DMS53 (cell line): ENCODE measurements at regions not wholly inside any gene's neighbourhood (a gene's known extent, or its start where the extent isn't known, plus 50 kb on each side); places are given as distances from the start of the nearest gene placed in this dataset.
A peak's percentile ranks its signal among the peaks of the same experiment; 100 is the strongest.

Source experiments
- DNase-seq: peaks from one replicate; lab custom pipeline; 2025; lab: John Stamatoyannopoulos, UW

DNA sequence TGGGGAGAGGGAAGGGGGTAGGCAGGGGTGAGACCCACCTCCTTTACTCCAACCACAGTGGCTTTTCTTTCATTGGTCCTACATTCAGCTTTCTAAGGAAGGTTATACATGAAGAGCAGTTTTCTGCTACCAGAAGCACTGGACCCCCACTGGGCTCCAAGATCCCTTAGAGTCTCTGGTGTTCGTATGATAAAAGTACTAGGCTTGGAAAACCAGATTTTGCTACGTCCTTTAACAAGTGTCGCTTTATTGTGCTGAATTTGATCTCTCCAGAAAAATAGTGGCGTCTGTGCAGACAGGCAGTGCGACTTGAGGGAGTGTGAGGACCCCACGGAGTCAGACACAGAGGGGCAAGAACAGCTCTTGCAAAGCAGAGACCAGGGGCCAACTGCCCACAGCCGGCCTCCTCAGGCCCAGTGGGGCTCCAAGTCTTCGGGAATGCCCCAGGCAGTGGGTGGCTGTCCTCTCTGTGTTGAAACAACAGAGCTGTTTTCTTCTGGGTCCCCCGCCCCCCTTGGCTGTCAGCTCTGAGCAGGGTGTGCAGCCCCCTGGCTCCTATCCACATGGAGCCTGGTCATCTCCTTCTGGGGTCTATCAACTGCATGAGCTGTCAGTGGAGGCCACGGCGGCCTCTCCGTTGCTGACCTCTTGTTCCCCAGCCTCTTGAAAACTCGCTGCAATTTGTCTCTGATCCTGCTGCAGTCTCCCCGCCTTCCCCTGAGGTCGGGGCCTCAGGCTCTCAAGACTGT lies 333.2 kb downstream of the RPS24 start:
- DNase-seq = no peak

DNA sequence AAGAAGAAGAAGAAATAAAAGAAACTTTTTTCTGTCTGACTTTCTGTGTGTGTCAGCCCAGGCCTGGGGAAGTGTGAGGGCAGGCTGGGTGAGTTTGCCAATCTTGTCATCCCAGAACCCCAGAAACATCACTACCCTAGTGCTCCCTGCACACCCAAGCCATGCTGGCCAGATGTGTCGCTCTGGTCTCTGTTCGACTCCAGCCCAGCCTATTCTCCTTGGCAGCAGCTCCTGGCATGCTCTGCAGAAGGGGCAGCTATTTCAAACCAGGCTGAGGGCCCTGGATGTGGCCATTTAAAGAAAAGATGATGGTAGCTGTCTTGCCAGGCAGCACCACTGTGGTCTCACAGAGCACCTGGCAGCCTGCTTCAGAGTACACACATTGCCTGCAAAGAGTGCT lies 334.1 kb downstream of the RPS24 start:
- DNase-seq = no peak

DNA sequence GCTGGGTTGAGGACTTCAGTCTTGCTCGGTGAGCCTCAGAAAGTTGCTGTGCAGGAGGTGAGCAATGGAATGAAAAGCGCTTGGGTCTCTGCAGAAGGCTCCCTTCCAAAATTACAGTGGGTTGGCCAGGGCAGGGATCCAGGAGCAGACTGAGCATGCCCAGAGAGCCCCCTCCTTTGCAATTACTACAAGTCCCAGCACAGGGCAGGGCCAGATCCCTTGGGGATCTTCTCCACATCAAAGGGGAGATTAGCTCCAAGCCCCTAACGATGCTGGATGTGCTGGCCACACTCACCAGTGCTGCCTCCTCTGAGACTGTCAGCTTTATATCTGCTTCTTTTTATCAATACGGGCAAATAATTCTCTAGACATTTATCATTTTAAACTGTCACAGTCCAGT lies 337.5 kb downstream of the RPS24 start:
- DNase-seq = no peak

DNA sequence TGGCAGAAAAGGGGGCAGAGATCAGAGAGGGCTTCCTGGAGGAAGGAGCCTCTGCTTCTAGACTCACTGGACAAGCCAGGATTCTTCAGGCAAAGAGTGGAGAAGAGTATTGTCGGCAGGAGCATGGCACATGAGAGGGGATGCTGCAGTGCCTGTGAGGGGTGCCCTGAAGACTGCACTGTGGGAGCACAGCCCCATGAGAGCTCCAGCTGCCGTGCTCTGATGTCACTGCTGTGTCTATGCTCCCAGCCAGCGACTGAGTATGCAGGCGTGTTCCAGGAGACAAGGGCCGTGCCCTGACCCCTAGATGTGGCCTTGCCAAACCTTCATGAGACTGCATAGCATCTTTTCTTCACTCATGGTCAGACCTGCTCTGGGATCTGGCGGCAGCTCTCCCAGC lies 339.1 kb downstream of the RPS24 start:
- DNase-seq = no peak

DNA sequence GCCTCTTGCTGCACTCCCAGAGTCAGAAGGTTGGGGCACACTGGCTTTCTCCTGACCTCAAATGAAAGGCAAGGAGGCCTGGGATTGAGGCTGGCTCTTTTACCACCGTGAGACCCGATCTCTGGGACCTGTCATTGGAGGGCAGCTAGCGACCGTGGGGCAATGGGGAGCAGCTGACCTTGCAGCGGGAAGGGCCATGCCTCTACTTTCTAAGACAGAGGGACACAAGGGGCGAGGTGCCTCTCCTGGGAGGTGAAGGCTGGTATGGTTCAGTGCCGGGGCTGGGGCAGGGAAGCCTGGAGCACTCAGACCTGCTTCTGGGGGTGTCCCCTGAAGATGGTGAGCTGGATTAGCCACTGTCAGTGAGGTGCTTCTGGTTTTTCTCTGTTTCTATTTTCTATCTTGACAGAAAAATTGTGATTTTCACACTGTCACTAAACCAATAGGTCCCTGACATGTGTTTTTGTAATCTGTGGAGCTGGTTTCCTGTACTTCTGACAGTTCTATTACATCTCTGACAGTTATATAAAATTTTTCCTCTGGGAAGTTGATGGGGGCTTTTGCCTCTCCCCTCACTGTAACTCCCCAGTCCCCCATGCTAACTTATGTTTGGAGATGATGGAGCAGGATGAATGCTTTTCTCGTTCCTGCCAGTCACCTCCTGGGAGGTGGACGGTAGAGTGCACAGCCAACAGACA lies 340.8 kb downstream of the RPS24 start:
- no peak for DNase-seq

DNA sequence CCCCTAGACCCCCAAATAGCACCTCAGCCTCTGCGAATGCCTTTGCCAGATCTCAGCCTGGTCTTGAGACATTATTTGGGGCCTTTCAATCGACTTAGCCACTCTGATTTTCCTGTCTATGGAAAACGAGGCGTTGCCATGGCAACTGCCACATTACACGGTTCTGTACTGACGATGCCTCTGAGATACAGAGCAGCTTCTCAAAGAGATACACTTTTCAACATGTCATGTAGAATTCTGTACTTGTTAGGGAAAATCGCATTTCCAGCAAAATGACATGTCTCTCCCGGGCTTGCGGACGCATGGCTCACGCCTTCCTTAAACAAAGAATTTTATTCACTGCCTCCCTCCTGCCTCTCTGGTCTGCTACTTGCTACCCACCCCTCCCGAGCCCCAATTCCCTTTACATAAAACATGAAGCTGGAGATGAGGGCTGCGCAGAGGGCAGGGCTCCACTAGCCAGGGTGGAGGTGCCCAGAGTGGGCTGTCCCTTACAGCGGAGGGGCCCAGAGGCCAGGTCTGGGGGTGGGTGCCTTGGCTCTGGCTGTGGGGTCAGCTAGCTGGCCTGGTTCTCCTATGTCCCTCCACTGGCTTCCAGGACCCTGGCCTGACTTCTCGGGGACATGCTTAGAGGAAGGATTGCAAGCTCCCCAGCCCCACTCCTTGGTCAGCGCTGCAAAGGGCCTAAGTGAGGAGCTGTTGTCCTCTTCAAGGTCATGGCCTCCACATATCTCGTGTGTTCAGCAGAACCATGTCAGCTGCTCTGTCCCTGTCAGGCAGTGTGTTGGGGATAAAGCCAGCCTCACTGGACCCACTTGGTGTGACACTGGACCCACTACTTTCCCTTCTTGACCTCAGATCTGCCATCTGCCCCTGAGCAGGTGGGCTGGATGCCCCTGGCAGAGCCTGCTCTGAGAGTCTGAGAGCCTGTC lies 342.5 kb downstream of the RPS24 start:
- DNase-seq = peak; percentile 12

DNA sequence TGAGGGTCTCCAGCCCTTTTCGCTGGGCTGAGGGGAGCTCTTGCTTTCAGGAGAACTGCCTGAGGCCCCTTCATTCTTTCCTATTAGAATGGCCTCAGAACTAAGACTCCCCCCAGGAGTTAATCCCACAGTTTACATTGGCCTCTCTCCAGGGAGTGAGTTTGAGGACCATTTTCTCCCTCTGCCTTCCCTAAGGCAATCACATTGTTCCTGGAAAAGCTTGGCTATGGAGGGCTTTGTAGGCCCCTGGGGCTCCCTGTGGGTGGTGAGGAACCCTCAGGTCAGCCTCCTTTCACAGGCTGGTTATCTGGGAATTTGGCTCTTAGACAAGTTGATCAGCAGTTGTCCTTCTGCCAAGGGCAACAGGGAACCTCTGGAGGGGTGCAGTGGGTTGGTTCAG lies 343.7 kb downstream of the RPS24 start:
- no peak for DNase-seq

DNA sequence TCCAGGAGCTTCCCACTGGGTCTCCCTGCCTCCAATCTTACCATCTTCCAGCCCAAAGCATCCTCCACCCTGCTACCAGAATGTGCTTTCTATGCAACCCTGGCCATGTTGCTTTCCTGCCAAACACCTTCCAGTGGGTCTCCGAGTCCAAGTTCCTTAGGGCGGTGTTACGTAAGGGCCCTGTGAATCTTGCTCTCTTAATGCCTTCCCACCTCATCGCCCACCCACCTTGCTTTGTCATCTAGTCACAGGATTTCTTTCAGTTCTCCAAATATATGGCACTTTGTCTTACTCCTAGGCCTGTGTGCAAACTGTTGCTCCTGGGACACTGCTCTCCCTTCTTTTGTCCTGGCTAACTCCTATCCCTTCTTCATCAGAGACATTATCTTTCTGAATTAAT lies 344.5 kb downstream of the RPS24 start:
- DNase-seq = no peak

DNA sequence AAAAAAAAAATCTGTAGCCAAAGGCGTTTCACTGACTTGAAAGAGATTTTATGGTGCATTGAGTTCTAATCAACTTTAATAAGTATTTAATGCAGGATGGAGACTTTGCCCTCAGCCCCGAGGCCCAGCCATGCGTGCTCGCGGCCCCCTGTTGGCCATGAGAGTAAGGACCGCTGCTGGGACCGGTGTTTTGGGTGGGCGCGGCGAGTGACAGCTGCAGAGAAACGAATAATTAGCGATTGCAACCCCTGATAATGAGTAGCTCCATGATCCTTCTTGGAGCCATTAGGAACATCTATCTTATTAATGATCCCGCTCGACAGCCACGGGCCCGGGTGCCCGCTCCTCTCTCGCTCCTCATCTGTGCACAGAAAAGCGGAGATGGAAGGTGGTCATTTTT lies 347.4 kb downstream of the RPS24 start:
- no peak for DNase-seq

DNA sequence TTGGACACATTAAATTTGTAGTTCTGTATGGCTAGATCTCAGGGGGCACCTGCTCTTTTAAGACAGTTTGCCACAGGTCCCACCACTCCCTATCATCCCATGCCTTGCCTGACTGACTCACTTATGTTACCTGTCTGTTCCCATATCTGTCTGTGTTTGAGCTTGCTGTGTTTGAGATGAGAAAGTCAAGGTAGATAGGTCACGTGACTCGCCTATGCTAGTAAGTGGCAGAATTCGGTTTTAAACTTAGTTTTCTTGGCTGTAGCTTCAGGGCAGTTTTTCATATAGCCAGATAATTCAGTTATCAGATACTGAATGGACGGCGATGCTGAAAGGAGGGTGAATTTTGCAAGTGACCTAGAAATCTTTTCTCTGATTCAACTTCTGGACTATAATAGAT lies 348.4 kb downstream of the RPS24 start:
- no peak for DNase-seq

DNA sequence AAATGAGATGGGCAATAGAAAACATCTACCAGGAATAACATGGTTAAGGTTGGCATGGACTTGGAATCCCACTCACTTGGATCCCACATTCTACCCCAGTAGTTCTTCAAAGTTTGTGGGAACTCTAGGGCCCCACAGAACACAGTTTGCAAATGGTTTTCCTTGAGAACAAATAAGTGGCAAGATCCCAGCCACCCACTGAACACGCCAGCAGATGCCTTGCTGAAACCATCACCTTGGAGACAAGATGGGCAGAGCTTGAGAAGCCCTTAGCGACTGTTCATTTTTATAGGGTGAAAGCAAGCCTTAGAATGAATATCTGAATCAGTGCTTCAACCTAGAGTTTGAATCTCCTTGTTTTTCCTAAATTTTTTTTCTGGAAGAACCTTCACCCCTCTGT lies 349.1 kb downstream of the RPS24 start:
- no peak for DNase-seq

DNA sequence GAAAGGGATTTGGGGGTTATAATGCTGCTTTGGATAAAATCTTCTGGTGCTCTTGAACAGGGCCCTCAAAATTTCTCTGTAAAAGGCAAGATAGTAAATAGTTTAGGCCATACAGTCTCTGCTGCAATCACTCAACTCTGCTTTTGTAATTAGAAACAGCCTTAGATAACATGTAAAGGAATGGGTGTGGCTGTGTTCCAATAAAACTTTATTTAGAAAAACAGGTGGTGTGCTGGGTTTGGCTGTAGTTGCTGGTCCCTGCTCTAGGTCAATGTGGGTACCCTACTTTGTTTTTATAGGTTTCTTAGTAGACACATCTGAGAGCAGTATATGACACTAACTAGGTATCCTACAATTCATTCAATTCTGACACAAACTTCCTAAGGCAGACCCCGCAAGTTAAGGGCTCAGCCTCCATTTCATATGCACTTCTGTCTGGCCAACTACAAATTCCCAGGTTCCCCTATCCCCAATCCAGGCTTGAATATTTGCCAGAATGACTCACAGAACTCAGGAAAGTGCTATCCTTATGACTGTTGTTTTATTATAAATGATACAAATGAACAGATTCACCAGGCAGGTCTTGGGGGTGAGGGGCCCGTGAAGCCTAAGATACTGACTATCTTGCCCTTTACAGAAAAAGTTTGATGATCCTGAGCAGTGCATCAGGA lies 349.9 kb downstream of the RPS24 start:
- no peak for DNase-seq

DNA sequence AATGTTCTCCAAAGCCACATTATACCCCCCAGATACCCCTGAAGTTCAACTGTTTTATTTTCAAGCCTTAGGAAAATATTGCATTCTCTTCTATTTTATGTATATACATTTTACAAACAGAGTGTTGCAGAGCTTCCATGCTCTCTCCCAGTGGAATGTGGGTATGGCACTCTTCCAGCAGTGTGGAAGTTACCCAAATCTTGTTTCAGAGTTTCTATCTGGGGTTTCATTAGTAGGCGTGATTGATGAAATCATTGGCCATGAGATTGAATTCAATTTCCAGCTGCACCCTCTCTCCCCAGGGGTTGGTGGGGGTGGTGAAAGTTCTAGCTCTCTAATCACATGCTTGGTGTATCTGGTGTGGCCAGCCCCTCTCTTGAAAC lies 350.4 kb downstream of the RPS24 start:
- no peak for DNase-seq

DNA sequence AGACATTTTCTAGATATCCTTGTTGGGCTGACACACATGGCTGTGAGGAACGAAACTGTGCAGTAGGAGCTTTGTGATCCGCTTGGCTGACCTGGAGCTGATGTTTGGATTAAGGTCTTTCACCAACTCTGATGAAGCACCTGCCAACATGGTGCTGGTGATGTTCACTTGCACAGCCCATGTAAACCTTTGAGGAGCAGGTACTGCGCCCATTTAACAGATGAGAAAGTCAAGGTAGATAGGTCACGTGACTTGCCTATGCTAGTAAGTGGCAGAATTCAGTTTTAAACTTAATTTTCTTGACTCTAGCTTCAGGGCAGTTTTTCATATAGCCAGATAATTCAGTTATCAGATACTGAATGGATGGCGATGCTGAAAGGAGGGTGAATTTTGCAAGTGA lies 351.9 kb downstream of the RPS24 start:
- no peak for DNase-seq

DNA sequence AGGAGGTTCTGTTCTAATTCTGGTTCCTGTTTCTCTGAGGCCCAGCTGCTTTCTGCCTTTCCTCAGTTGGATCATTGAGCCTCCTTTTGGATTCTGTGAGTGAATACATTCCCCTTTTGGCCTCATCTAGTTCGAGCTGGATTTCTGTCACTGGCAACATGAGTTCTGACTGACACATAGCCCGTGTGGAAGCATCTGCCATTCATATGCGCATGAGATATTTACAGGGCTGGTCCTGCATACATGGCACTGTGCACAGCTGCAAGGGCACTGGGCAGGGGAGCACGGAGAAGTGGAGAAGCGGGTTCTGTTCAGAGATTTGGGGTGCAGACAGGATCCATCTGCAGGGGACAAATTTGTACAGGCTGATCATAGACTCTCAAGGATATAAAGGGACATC lies 352.8 kb downstream of the RPS24 start:
- no peak for DNase-seq

DNA sequence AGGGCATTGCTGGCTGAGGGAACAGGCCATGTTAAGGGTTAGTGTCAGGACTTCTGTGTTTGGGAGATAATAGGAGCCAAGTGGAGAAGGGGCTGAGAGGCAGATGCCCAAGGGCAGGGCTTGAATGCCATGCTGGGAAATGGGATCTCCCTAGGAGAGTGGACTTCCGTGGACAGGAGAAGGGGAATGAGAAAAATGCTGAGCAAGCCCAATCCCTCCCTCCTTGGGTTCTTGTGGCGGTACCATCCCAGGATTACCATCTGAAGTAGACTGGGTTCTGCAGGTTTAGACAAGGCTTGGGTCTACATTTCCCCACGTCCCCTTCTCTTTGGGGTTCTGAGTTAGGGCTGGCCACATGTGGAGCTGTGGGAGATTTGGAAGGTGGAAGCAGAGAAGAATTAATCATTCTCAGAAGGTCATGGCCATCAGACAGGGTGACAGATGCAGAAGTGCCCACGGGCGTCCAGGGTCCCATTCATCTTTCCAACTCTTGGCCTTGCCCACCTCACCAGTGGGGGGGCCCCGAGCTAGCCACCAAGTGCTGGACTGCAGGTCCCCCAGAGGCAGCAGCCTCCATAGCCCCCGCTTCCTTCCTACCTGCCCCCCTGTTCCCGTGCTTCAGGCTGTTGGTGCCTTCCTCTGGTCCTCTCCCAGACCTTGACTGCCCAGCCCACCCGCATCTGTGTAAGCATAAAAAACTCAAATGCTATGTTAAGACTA lies 354.8 kb downstream of the RPS24 start:
- no peak for DNase-seq

DNA sequence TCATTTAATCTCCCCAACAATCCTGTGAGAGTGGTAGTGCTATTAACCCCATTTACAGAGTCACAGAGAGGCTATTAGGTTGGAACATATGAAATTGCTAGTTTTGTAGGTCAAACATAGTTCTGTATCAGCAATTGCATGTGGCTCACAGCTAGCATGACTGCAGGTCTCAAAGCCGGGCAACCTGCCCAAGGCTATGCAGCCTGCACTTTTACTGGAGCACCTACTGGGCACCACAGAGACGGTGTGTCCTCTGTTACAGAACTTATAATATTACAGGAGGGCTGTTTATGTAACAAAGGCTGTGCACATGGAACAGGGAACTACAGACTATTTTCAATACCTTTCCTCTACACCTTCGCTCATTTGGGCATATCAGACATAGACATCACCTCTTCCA lies 355.8 kb downstream of the RPS24 start:
- DNase-seq = no peak

DNA sequence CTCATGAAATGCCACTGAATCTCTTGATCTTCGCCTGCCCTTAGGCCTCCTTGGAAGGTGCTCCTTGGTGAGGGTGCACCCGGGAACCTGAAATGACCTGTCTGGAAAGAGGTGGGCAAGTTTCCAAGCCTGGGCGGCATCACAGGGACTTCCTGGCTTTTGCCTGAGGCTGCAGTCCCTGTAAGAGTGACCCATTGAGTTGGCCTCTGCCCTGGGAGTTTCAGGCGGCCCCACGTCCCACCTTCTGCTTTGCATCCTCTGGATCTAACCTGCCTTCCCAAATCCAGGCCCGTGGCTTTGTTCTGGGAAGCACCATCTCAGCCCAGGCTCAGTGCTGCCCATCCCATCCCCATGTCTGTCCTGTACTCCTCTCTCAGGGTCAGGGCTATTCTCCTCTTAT lies 356.4 kb downstream of the RPS24 start:
- DNase-seq = no peak

DNA sequence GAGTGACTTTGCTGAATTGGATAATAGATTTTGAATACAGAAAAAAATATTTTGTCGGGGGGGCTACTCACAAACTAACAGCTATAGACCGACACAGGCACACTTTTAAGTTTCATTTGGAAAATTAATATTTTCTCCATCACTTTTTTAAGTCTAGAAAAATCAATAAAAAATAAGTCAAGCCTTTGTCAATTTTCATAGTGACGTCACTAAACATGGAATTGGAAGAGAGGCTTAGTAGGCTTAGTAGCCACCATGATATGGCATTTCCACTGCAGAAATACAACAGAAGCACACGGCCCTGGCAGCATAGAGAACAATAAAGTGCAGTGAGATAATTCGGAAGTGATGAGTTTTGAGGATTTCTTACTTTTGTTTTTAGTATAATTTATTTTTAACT lies 357.2 kb downstream of the RPS24 start:
- no peak for DNase-seq

DNA sequence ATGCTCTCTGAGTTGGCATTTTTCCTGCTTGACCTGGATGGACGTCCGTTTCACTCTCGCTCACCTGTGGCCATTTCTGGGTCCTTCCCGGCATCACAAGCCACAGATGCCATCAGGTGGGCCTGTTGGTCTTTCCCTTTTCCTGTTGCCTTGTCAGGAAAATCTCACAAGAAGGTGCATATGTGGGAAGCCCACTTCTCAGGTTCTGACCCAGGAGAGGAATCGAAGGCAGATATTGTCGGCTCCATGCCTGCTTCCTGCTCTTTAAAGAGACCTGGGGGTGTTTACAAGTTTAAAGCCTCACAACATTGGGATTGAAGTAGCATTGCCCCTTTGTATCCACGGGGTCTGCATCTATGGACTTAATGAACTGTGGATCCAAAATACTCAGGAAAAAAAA lies 357.9 kb downstream of the RPS24 start:
- no peak for DNase-seq

DNA sequence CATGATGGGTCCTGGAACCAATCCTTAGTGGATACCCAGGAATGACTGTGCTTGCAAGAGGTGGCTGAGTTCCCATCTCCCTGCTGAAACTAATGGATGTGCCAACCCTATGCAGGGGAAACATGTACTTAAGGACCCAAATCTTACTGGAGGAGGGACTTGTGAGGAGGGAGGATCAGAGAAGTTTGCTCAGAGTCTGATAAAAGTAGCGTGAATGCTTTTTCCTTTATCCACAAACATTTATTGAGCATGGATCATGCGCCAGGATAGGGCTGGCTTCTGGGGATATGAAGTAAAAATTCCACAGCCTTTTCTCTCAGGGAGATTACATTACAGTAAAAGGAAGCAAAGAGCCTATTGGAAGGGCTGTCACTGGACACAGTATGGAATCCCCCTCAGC lies 358.5 kb downstream of the RPS24 start:
- DNase-seq = no peak

DNA sequence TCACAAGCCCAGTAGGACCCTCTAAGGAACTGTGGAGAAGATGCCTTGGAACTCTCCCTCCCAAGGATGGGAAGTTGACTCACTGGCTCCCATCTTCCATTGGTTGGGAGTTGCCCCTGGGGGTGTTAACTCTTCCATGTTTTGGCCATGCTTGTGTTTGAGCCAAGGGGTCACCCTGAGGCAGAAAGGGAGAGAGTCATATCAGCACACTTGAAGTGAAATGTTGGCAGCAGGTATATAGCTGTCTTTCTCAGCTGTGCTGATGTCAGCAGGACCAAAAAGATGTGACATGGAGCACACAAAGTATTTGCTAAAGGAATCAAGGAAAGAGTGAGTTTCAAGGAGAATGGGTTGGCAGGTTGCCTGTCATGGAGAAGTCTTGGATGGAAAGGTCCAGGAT lies 359.4 kb downstream of the RPS24 start:
- no peak for DNase-seq
